ENCODE measurements at regions not wholly inside any gene's neighbourhood (a gene's known extent, or its start where the extent isn't known, plus 50 kb on each side); places are given as distances from the start of the nearest gene placed in this dataset.
"Not testable (repeated sequence)": the region's sequence is repeated elsewhere in the genome, so short reads cannot be mapped to it uniquely, and the experiment has no call there.

- H3K9me3 ChIP-seq, result no peaks in the 10 kb centered on the region
- DNase-seq, result no peak
- no peaks in the 10 kb centered on the region for H3K4me1 ChIP-seq
- H3K4me3 ChIP-seq, result no peak overlapping the region
- no peak overlapping the region for H3K27ac ChIP-seq
- no peak for TF ChIP-seq CTCF (IDR thresholded peaks at IDR 0.05)
- no peak for TF ChIP-seq POLR2A (IDR thresholded peaks at IDR 0.05)
- H3K27me3 ChIP-seq, result no peaks in the 10 kb centered on the region
- no peaks in the 10 kb centered on the region for H3K36me3 ChIP-seq
Observed at GRCh38 chr16:29237971-29238370, 168.5 kb downstream of the NPIPB11 start.

GRCh38 chr16:29237495-29237894, 169.0 kb downstream of the NPIPB11 start:
- not testable (repeated sequence) for H3K36me3 ChIP-seq, H3K9me3 ChIP-seq, H3K4me1 ChIP-seq, H3K4me3 ChIP-seq, H3K27me3 ChIP-seq, H3K27ac ChIP-seq, DNase-seq

- not testable (repeated sequence) for H3K27ac ChIP-seq, H3K4me3 ChIP-seq, DNase-seq, H3K27me3 ChIP-seq, H3K4me1 ChIP-seq, H3K9me3 ChIP-seq, H3K36me3 ChIP-seq
Observed at GRCh38 chr16:29237023-29237422, 169.5 kb downstream of the NPIPB11 start.

GRCh38 chr16:29235836-29236370, 170.6 kb downstream of the NPIPB11 start:
- H3K4me3 ChIP-seq, H3K36me3 ChIP-seq, DNase-seq, H3K27ac ChIP-seq, H3K4me1 ChIP-seq, H3K9me3 ChIP-seq, H3K27me3 ChIP-seq: not testable (repeated sequence)

- not testable (repeated sequence) for H3K9me3 ChIP-seq, H3K4me3 ChIP-seq, H3K4me1 ChIP-seq, H3K27ac ChIP-seq, DNase-seq, H3K36me3 ChIP-seq, H3K27me3 ChIP-seq
Observed at GRCh38 chr16:29234536-29235275, 171.8 kb downstream of the NPIPB11 start.

- not testable (repeated sequence) for H3K4me1 ChIP-seq, H3K36me3 ChIP-seq, H3K27ac ChIP-seq, H3K27me3 ChIP-seq, DNase-seq, H3K9me3 ChIP-seq, H3K4me3 ChIP-seq
Observed at GRCh38 chr16:29233705-29234404, 172.7 kb downstream of the NPIPB11 start.

GRCh38 chr16:29232811-29233704, 173.5 kb downstream of the NPIPB11 start:
- no peaks in the 10 kb centered on the region for H3K4me1 ChIP-seq
- no peaks in the 10 kb centered on the region for H3K27me3 ChIP-seq
- TF ChIP-seq POLR2A (IDR thresholded peaks at IDR 0.05), result no peak
- TF ChIP-seq CTCF (IDR thresholded peaks at IDR 0.05), result no peak
- H3K27ac ChIP-seq, result no peak overlapping the region
- no peak for DNase-seq
- H3K9me3 ChIP-seq, result no peaks in the 10 kb centered on the region
- no peaks in the 10 kb centered on the region for H3K36me3 ChIP-seq
- H3K4me3 ChIP-seq, result no peak overlapping the region

- H3K36me3 ChIP-seq, H3K4me1 ChIP-seq, H3K9me3 ChIP-seq, DNase-seq, H3K27ac ChIP-seq, H3K27me3 ChIP-seq, H3K4me3 ChIP-seq: not testable (repeated sequence)
Observed at GRCh38 chr16:29232160-29232705, 174.3 kb downstream of the NPIPB11 start.
